Transverse colon (tissue), 4 donors: ENCODE measurements at regions not wholly inside any gene's neighbourhood (a gene's known extent, or its start where the extent isn't known, plus 50 kb on each side); places are given as distances from the start of the nearest gene placed in this dataset.
"Not testable (repeated sequence)": the region's sequence is repeated elsewhere in the genome, so short reads cannot be mapped to it uniquely, and the experiment has no call there.

ENCODE experiments used
- DNase-seq: peaks from one replicate; pipeline ENCODE4 v3.0.0-alpha.2; 2019
- H3K27ac ChIP-seq, 4 donors: fragments of 200-600 bp; sonication (generic); 2 replicates each; pipeline ENCODE4 v1.5.1; 2016 to 2018; ENCODE audit warnings: inconsistent platforms in 4 of 4
- H3K27me3 ChIP-seq: fragments of 200-600 bp; sonication (generic); 2 replicates; pipeline ENCODE4 v1.5.1; 2017; ENCODE audit warnings: inconsistent platforms
- H3K36me3 ChIP-seq, 4 donors: fragments of 200-600 bp; sonication (generic); 2 replicates each; pipeline ENCODE4 v1.5.1; 2017 to 2019; ENCODE audit warnings: inconsistent platforms in 4 of 4
- H3K4me1 ChIP-seq, 4 donors: fragments of 200-600 bp; sonication (generic); 2 replicates each; pipeline ENCODE4 v1.5.1; 2017 to 2020; ENCODE audit warnings: inconsistent platforms in 4 of 4
- H3K4me3 ChIP-seq, 4 donors: fragments of 200-600 bp; sonication (generic); 1 replicate in 1 of 4; 2 replicates in 3 of 4; pipeline versions ENCODE4 v1.5.1 to v1.6.1; 2017 to 2019; ENCODE audit warnings: inconsistent platforms in 4 of 4
- H3K9me3 ChIP-seq, 2 donors: fragments of 200-600 bp; sonication (generic); 2 replicates each; pipeline ENCODE4 v1.5.1; 2017 to 2019; ENCODE audit warnings: inconsistent platforms in 2 of 2
- EP300 ChIP-seq: sonication (generic); formaldehyde crosslinking; IDR thresholded peaks from one replicate; pipeline ENCODE4 v1.6.1; 2017; ENCODE audit warnings: antibody characterized with exemption, low read depth
- POLR2A ChIP-seq: fragments of 450-650 bp; IDR thresholded peaks from one replicate; pipeline ENCODE4 v1.6.1; 2016; ENCODE audit warnings: antibody characterized with exemption, mild to moderate bottlenecking, moderate library complexity
- POLR2AphosphoS5 ChIP-seq, 3 donors: sonication (generic); formaldehyde crosslinking; IDR thresholded peaks; one replicate each; pipeline ENCODE4 v1.6.1; 2016; ENCODE audit warnings: antibody characterized with exemption in 3 of 3
- WGBS, 2 donors: methylation state at CpG; one replicate each; pipeline ENCODE4 v1.1.5; 2018; ENCODE audit warnings: low coverage in 1 of 2; 5-methylcytosine and 5-hydroxymethylcytosine counted together
- in situ Hi-C, 4 donors: fragments of 200-750 bp; cut with MboI; loops; one replicate each; pipeline versions ENCODE4 v1.15.0 to v1.15.1; 2017; ENCODE audit warnings: low sequenced_read_pairs in 3 of 4, low pct_ligation_motif_present in 1 of 4, low pct_unique_long_range_greater_than_20kb in 1 of 4
- intact Hi-C: fragments of 100-400 bp; cut with DNase I; formaldehyde crosslinking; loops from one replicate; pipeline ENCODE4 v1.15.1; 2023; ENCODE audit warnings: low total_unique reads
- TF ChIP-seq, protein P1 (sequence below), 5 experiments: fragments of 200-600 bp in 3 of 5; fragments of 450-650 bp in 2 of 5; sonication (generic) in 3 of 5; IDR thresholded peaks; 1 replicate in 2 of 5; 2 replicates in 3 of 5; pipeline ENCODE4 v1.5.1; 2016 to 2017; ENCODE audit warnings: antibody characterized with exemption in 5 of 5, inconsistent platforms in 3 of 5, mild to moderate bottlenecking in 2 of 5, moderate library complexity in 1 of 5

DNA sequence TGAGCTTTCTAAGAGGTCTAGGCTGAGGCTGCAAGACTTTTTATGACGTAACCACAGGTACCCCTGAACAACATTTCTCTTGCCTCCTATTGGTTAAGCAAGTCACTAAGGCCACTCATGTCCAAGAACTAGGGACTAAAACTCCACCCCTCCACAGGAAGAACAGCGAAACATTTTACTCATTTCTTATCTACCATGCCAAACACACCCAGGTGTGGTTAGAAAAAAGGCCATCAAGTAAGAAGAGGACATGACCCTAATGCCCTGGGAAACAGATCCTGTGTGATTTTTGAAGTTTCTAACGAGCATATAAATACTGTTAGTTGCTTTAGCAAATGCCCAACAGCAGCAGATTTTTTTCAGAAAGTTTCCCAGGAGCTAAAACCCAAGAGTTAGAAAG lies 282.4 kb upstream of the DYNLRB2 start:
- H3K27me3 ChIP-seq = no peaks in the 10 kb centered on the region

GRCh38 chr16:80254970-80255369 lies 285.8 kb upstream of the DYNLRB2 start:
- in situ Hi-C loops (no loop called here), intact Hi-C loops (no loop called here)
- no peak overlapping the region for H3K4me3 ChIP-seq
- 95% methylated on average over 4 of the region's 4 CpGs for WGBS, 2 donors
- H3K9me3 ChIP-seq = no peaks in the 10 kb centered on the region
- H3K4me1 ChIP-seq = peaks cover 0 to 11% (median 0%) of the 10 kb centered on the region in 4 donors
- no peak overlapping the region for H3K27ac ChIP-seq
- H3K36me3 ChIP-seq = no peaks in the 10 kb centered on the region
- no peak for DNase-seq
- no peaks in the 10 kb centered on the region for H3K27me3 ChIP-seq
- no peak for TF ChIP-seq POLR2AphosphoS5 (IDR thresholded peaks at IDR 0.05)
- TF ChIP-seq, protein P1, sequence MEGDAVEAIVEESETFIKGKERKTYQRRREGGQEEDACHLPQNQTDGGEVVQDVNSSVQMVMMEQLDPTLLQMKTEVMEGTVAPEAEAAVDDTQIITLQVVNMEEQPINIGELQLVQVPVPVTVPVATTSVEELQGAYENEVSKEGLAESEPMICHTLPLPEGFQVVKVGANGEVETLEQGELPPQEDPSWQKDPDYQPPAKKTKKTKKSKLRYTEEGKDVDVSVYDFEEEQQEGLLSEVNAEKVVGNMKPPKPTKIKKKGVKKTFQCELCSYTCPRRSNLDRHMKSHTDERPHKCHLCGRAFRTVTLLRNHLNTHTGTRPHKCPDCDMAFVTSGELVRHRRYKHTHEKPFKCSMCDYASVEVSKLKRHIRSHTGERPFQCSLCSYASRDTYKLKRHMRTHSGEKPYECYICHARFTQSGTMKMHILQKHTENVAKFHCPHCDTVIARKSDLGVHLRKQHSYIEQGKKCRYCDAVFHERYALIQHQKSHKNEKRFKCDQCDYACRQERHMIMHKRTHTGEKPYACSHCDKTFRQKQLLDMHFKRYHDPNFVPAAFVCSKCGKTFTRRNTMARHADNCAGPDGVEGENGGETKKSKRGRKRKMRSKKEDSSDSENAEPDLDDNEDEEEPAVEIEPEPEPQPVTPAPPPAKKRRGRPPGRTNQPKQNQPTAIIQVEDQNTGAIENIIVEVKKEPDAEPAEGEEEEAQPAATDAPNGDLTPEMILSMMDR (IDR thresholded peaks at IDR 0.05) = no peak
- TF ChIP-seq POLR2A = no peak
- TF ChIP-seq EP300 = no peak

More for the DNA sequence above, 282.4 kb upstream of the DYNLRB2 start:
- DNase-seq = no peak
- 64 to 67% methylated on average over 1 to 3 of the region's 3 CpGs for WGBS, 2 donors
- Histone ChIP-seq H3K27ac (no peak overlapping the region), H3K36me3 (no peaks in the 10 kb centered on the region), H3K4me1 (peaks cover 4 to 22% (median 7%) of the 10 kb centered on the region in 4 donors), H3K4me3 (no peak overlapping the region), H3K9me3 (no peaks in the 10 kb centered on the region)
- intact Hi-C loops = no loop called here
- in situ Hi-C loops = no loop called here
- TF ChIP-seq POLR2A (no peak), EP300 (no peak), POLR2AphosphoS5 (IDR thresholded peaks at IDR 0.05) (no peak)
- TF ChIP-seq, protein P1 (IDR thresholded peaks at IDR 0.05) = no peak

DNA sequence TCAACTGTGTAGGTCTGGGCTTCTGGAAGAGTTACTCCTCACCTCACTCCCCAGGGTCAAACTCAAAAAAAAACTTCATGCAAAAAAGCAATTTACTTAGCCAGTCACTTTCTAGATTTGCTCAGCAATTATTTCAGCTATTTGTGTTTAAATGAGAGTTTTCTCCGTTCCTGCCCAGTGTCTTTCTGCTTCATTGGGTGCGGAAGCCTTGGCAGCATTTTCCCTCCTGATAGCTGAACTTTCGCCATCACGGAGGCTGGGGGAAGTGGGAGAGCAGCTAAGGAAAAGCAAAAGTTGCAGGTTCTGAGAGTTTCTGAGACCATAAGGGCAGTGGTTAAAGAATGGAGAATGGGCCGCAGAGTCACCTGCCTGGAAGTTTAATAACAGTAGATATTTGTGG lies 287.1 kb upstream of the DYNLRB2 start:
- no peaks in the 10 kb centered on the region for H3K9me3 ChIP-seq
- in situ Hi-C loops (no loop called here), intact Hi-C loops (no loop called here)
- no peak overlapping the region for H3K4me3 ChIP-seq
- H3K36me3 ChIP-seq = no peaks in the 10 kb centered on the region
- WGBS, 2 donors = 89 to 91% methylated on average over 5 of the region's 5 CpGs
- H3K27ac ChIP-seq = no peak overlapping the region
- TF ChIP-seq POLR2AphosphoS5 (IDR thresholded peaks at IDR 0.05) (no peak), POLR2A (no peak), EP300 (no peak)
- TF ChIP-seq, protein P1 (IDR thresholded peaks at IDR 0.05) = no peak
- no peaks in the 10 kb centered on the region for H3K27me3 ChIP-seq
- DNase-seq = no peak
- peaks cover 0 to 7% (median 0%) of the 10 kb centered on the region in 4 donors for H3K4me1 ChIP-seq

DNA sequence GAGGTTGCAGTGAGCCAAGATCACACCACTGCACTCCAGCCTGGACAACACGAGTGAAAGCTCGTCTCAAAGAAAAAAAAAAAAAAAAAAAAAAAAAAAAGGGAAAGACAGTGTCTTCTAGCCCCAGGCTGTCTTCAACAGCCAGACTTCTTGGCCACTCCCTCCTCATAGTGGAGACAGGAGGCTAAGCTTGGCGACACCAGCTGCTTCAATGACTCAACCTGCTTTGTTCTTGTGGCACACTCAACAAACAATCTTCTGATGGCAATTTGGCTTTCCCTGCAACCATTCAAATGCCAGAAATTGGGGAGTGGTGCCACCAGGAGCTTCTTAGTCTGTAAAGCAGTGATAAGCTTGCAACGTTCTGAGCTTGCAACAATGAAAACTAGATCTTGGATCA lies 290.4 kb upstream of the DYNLRB2 start:
- Histone ChIP-seq H3K4me1 (no peaks in the 10 kb centered on the region), H3K9me3 (no peaks in the 10 kb centered on the region), H3K36me3 (no peaks in the 10 kb centered on the region), H3K4me3 (no peak overlapping the region), H3K27me3 (no peaks in the 10 kb centered on the region), H3K27ac (no peak overlapping the region)
- WGBS, 2 donors = 83% methylated on average over 2 to 4 of the region's 4 CpGs
- no peak for TF ChIP-seq EP300
- TF ChIP-seq, protein P1 (IDR thresholded peaks at IDR 0.05) = no peak
- TF ChIP-seq POLR2A = no peak
- TF ChIP-seq POLR2AphosphoS5 (IDR thresholded peaks at IDR 0.05) = no peak
- in situ Hi-C loops (no loop called here), intact Hi-C loops (no loop called here)
- DNase-seq = no peak

GRCh38 chr16:80243303-80243702 lies 297.5 kb upstream of the DYNLRB2 start:
- H3K4me1 ChIP-seq, in situ Hi-C loops, DNase-seq, H3K36me3 ChIP-seq, H3K27ac ChIP-seq, intact Hi-C loops, H3K27me3 ChIP-seq, H3K4me3 ChIP-seq, H3K9me3 ChIP-seq: not testable (repeated sequence)
- WGBS, 2 donors = no CpG with 5 or more reads among the region's 30 CpGs

DNA sequence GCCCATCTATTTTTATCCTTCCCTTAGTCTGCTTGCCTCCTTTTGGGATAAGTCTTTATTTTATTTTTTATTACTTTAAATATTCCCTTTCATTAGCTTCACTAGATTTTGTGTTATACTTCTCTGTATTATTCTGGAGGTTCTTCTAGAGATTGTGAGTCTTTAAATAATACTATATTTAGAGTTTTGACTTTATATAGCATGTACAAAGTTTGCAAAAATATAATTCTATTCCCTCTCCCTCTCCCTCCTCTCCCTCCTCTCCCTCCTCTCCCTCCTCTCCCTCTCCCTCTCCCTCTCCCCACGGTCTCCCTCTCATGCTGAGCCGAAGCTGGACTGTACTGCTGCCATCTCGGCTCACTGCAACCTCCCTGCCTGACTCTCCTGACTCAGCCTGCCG lies 298.5 kb upstream of the DYNLRB2 start:
- H3K27ac ChIP-seq, H3K27me3 ChIP-seq, H3K4me1 ChIP-seq, DNase-seq, H3K36me3 ChIP-seq, intact Hi-C loops, in situ Hi-C loops, H3K9me3 ChIP-seq, H3K4me3 ChIP-seq: not testable (repeated sequence)
- 84 to 86% methylated on average over 3 to 4 of the region's 4 CpGs for WGBS, 2 donors
